ENCODE measurements at regions not wholly inside any gene's neighbourhood (a gene's known extent, or its start where the extent isn't known, plus 50 kb on each side); places are given as distances from the start of the nearest gene placed in this dataset.

DNA sequence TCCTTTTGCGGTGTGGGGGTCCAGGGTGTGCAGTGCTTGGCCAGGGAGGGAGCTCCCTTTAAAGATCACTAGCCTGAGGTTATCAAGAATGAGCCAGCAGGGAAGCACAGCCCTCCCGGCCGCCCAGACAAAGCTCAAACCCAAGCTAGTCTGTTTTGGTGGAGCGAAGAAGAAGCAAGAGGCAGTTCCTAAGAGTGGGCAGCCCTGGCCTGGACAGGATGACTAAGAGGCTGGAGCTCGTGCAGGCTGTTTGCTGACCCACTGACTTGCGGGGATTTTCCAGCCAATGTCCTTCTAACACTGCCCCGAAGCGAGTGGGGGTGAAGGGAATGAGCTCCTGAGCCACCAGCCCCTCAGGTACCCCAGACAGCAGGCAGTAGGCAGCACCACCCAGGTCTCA lies 134.4 kb downstream of the COPRS start:
- Histone ChIP-seq H3K9me3 (ENCODE audit: control extremely low read depth in 1 of 3, control insufficient read depth in 2 of 3, insufficient read depth in 1 of 3, low read length in 2 of 3) (peaks cover 0 to 9% (median 0%) of the 10 kb centered on the region in 3 donors), H3K4me2 (replicated peaks; ENCODE audit: low read depth, low read length, poor library complexity, severe bottlenecking) (no peak overlapping the region), H3K27ac (ENCODE audit: low read length in 2 of 2) (no peak overlapping the region), H3K4me3 (ENCODE audit: control extremely low read depth in 1 of 5, extremely low read depth in 1 of 5, insufficient read depth in 1 of 5, low read depth in 2 of 5, low read length in 4 of 5) (no peak overlapping the region), H3K9ac (ENCODE audit: low read length) (no peak overlapping the region), H2AFZ (ENCODE audit: insufficient read depth, low read depth, low read length, poor library complexity, severe bottlenecking) (no peak overlapping the region), H3K27me3 (replicated peaks in 1 of 4; ENCODE audit: control extremely low read depth in 1 of 4, control insufficient read depth in 3 of 4, insufficient read depth in 4 of 4, low read length in 3 of 4) (peaks cover 0 to 5% (median 2%) of the 10 kb centered on the region in 4 experiments), H3K79me2 (ENCODE audit: control insufficient read depth, insufficient read depth, low read length) (no peaks in the 10 kb centered on the region), H3K4me1 (ENCODE audit: control insufficient read depth in 2 of 2, insufficient read depth in 2 of 2, low read length in 2 of 2) (no peaks in the 10 kb centered on the region), H4K20me1 (ENCODE audit: control insufficient read depth, insufficient read depth, low read length, poor library complexity, severe bottlenecking) (no peaks in the 10 kb centered on the region), H3K36me3 (replicated peaks in 1 of 2; ENCODE audit: control extremely low read depth in 1 of 2, control insufficient read depth in 1 of 2, extremely low read depth in 1 of 2, insufficient read depth in 2 of 2, low read length in 1 of 2) (no peaks in the 10 kb centered on the region)
- POLR2A ChIA-PET, result no interaction called here
- ATAC-seq (ENCODE audit: low read depth), result no peak
- Mint-ChIP-seq H3K4me1 (no peaks in the 10 kb centered on the region), H3K27ac (no peak overlapping the region), H3K4me3 (no peak overlapping the region), H3K27me3 (peaks cover 22% of the 10 kb centered on the region), H3K9me3 (ENCODE audit: insufficient read depth) (peaks cover 2% of the 10 kb centered on the region)
- DNase-seq, result no peak
- CTCF ChIA-PET, result no interaction called here
- intact Hi-C loops (cut with micrococcal nuclease), result no loop called here
- 98% methylated on average over 7 of the region's 8 CpGs for WGBS (ENCODE audit: insufficient coverage)
- TF ChIP-seq EZH2 (IDR thresholded peaks at IDR 0.05; ENCODE audit: borderline replicate concordance, insufficient read depth, low read depth, low read length, poor library complexity, severe bottlenecking), result no peak
- TF ChIP-seq, protein P1, sequence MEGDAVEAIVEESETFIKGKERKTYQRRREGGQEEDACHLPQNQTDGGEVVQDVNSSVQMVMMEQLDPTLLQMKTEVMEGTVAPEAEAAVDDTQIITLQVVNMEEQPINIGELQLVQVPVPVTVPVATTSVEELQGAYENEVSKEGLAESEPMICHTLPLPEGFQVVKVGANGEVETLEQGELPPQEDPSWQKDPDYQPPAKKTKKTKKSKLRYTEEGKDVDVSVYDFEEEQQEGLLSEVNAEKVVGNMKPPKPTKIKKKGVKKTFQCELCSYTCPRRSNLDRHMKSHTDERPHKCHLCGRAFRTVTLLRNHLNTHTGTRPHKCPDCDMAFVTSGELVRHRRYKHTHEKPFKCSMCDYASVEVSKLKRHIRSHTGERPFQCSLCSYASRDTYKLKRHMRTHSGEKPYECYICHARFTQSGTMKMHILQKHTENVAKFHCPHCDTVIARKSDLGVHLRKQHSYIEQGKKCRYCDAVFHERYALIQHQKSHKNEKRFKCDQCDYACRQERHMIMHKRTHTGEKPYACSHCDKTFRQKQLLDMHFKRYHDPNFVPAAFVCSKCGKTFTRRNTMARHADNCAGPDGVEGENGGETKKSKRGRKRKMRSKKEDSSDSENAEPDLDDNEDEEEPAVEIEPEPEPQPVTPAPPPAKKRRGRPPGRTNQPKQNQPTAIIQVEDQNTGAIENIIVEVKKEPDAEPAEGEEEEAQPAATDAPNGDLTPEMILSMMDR (IDR thresholded peaks at IDR 0.05), result no peak

GRCh38 chr17:31724026-31724425 lies 135.0 kb downstream of the COPRS start:
- Mint-ChIP-seq H3K27me3 (peaks cover 22% of the 10 kb centered on the region), H3K4me3 (no peak overlapping the region), H3K4me1 (no peaks in the 10 kb centered on the region), H3K27ac (no peak overlapping the region), H3K9me3 (ENCODE audit: insufficient read depth) (peaks cover 2% of the 10 kb centered on the region)
- no peak for DNase-seq
- ATAC-seq (ENCODE audit: low read depth), result no peak
- Histone ChIP-seq H4K20me1 (ENCODE audit: control insufficient read depth, insufficient read depth, low read length, poor library complexity, severe bottlenecking) (no peaks in the 10 kb centered on the region), H3K79me2 (ENCODE audit: control insufficient read depth, insufficient read depth, low read length) (no peaks in the 10 kb centered on the region), H2AFZ (ENCODE audit: insufficient read depth, low read depth, low read length, poor library complexity, severe bottlenecking) (no peak overlapping the region), H3K4me2 (replicated peaks; ENCODE audit: low read depth, low read length, poor library complexity, severe bottlenecking) (no peak overlapping the region), H3K9ac (ENCODE audit: low read length) (no peak overlapping the region), H3K9me3 (ENCODE audit: control extremely low read depth in 1 of 3, control insufficient read depth in 2 of 3, insufficient read depth in 1 of 3, low read length in 2 of 3) (peaks cover 0 to 9% (median 0%) of the 10 kb centered on the region in 3 donors), H3K27me3 (replicated peaks in 1 of 4; ENCODE audit: control extremely low read depth in 1 of 4, control insufficient read depth in 3 of 4, insufficient read depth in 4 of 4, low read length in 3 of 4) (peaks cover 0 to 4% (median 2%) of the 10 kb centered on the region in 4 experiments), H3K36me3 (replicated peaks in 1 of 2; ENCODE audit: control extremely low read depth in 1 of 2, control insufficient read depth in 1 of 2, extremely low read depth in 1 of 2, insufficient read depth in 2 of 2, low read length in 1 of 2) (no peaks in the 10 kb centered on the region), H3K4me3 (ENCODE audit: control extremely low read depth in 1 of 5, extremely low read depth in 1 of 5, insufficient read depth in 1 of 5, low read depth in 2 of 5, low read length in 4 of 5) (no peak overlapping the region), H3K27ac (ENCODE audit: low read length in 2 of 2) (no peak overlapping the region), H3K4me1 (ENCODE audit: control insufficient read depth in 2 of 2, insufficient read depth in 2 of 2, low read length in 2 of 2) (no peaks in the 10 kb centered on the region)
- CTCF ChIA-PET, result no interaction called here
- TF ChIP-seq, protein P1 (IDR thresholded peaks at IDR 0.05), result no peak
- no peak for TF ChIP-seq EZH2 (IDR thresholded peaks at IDR 0.05; ENCODE audit: borderline replicate concordance, insufficient read depth, low read depth, low read length, poor library complexity, severe bottlenecking)
- POLR2A ChIA-PET, result no interaction called here
- intact Hi-C loops (cut with micrococcal nuclease), result no loop called here
- 93% methylated on average over 7 of the region's 8 CpGs for WGBS (ENCODE audit: insufficient coverage)
